ENCODE measurements at regions not wholly inside any gene's neighbourhood (a gene's known extent, or its start where the extent isn't known, plus 50 kb on each side); places are given as distances from the start of the nearest gene placed in this dataset.

DNA sequence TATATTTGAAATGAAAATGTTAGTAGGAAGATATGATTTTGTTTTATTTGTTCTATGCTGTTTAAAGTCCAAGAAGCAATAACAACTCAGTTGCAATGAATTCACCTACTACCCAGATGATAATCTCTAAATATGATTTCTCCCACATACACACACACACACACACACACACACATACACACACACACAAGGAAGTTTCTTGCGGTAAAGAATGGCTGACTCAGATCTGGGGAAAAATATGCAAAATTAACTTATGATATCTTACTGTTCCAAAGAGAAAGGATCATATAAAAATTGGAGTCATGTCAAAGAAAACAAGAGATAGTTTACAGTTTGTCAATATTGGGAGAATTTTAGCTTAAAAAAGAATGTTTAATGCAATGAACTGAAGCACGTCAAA lies 456.7 kb downstream of the SLC16A7 start:
- DNase-seq, result no peak

- DNase-seq, result no peak
These were observed 463.4 kb downstream of the SLC16A7 start for GRCh38 chr12:60059180-60059579.

DNA sequence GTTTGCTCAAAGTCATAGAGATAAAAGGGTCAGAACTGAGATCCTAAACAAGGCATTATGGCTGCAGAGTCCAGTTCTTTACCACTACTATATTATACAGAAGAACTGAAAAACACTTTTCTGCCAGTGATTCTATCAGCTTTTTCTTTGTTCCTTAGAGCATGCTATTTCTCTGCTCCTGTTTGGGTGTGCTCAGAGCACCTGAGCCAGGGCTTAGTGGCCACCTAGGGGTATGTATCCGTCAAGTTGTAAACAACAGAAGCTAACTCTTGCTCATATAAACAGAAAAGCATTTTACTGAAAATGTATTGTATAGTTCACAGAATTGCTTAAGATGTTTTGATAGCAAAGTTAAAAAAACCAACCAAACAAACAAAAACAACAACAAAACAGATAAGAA lies 470.8 kb downstream of the SLC16A7 start:
- DNase-seq, result no peak

- DNase-seq, result no peak
These were observed 474.7 kb downstream of the SLC16A7 start for GRCh38 chr12:60070552-60070951.

DNA sequence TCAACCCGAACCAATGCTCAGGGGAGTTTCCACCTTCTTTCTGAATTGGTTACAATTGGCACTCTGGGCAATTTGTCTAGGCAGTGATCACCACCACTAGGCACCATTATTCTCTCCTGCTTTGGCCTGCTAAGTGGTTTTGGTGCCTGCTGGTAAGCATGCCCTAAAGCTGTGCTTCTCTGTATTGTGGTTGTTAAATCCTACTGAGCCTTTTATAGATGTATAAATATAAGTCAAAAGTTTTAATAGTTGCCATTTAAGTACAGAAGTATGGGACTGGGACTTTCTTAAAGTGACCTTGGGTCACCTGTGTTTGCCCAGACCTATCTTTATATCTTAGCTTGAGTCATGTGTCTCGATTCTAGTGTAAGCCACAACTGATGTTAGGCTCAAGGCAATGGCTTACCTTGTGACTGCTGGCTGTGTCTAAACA lies 475.9 kb downstream of the SLC16A7 start:
- no peak for DNase-seq

GRCh38 chr12:60072911-60073310 lies 477.1 kb downstream of the SLC16A7 start:
- no peak for DNase-seq

GRCh38 chr12:60075091-60075490 lies 479.3 kb downstream of the SLC16A7 start:
- DNase-seq, result no peak

GRCh38 chr12:60078026-60078425 lies 482.2 kb downstream of the SLC16A7 start:
- DNase-seq, result no peak

DNA sequence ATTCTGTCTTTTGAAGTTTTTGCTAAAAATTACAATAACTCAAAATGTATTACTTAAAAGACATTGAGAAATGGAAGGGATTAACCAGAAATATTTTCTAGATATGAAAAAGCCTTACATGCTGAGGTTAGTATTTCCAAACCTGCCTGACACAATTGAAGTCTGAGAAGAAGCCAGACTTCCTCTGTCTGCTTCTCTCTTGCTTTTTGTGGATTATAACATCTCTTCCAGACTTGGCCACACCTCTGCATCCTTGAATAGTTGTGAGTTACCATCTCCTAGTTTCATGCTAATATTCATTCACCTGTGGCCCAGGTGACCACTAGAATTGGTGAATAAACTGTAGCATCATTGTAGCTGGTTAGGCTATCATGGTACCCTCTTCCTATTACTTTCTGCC lies 497.6 kb downstream of the SLC16A7 start:
- DNase-seq, result no peak

- no peak for DNase-seq
These were observed 498.6 kb downstream of the SLC16A7 start for GRCh38 chr12:60094436-60094835.

DNA sequence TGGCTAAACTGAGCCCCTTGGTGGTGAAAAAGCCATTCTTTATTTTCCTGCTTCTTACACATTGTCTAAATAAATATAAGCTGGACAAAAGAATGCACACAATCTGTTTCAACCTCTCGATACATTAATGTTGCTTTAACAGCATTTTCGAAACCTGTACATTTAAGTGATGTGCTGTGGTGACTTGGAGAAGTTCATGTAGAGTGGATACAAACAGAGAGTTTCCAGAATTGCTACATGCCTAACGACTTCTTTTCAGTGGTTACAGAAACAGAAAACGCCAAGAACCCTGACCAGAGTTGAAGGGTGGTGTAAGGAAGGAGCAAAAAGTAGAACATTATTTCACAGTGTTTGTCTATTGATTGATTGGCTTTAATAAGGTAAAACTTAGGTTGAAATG lies 500.9 kb downstream of the SLC16A7 start:
- DNase-seq, result no peak

DNA sequence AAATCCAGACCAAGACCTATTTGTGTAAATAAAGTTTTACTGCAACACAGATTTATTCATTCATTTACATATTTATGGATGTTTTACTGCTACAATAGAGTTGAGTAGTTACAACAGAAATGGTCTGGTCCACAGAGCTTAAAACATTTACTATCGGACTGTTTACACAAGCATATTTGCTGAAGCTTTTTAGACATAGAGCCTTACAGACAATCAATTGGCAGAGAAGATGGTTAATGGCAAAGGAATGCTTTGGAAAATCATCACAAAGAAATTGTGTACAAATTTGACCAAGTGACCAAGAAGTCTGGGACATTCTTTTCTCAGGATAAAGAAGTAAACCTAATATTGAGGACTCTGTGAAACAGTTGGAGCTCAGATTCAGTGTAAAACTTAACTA lies 504.3 kb downstream of the SLC16A7 start:
- no peak for DNase-seq

- no peak for DNase-seq
These were observed 505.0 kb downstream of the SLC16A7 start for GRCh38 chr12:60100852-60101251.

DNA sequence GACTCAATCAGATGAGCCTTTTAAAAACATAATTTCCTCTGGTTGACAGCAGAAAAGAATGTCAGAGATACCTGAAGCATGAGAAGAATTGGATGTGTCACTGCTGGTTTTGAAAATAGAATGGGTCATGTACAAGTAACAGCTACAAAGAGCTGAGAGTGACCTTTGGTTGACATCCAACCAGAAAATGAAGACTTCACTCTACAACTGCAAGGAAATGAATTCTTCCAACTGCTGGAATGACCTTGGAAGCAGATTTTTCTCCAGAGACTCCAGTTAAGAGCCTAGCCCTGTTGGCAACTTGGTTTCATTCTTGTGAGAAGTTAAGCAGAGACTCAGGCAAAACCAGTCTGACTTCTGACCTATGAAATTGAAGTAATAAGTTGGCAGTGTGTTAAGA lies 505.9 kb downstream of the SLC16A7 start:
- no peak for DNase-seq

DNA sequence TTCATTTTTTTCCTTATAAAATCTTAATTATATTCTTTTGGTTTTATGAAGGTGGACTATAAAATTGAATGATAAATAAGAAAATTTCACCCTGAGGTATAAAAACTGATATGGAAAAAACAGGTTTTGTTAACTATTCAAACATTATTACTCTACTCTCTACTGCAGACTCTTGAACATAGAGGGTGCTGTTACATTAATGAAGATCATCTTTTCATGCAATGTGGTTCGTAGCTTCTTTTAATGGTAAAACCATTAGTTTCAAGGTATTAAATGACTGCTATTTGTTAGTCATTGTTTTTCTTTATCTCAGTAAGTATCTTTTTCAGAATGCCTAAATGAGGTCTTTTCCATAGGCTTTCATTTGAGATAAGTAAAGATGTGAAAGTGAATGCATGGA lies 510.4 kb downstream of the SLC16A7 start:
- no peak for DNase-seq

GRCh38 chr12:60107992-60108391 lies 512.2 kb downstream of the SLC16A7 start:
- DNase-seq, result no peak

DNA sequence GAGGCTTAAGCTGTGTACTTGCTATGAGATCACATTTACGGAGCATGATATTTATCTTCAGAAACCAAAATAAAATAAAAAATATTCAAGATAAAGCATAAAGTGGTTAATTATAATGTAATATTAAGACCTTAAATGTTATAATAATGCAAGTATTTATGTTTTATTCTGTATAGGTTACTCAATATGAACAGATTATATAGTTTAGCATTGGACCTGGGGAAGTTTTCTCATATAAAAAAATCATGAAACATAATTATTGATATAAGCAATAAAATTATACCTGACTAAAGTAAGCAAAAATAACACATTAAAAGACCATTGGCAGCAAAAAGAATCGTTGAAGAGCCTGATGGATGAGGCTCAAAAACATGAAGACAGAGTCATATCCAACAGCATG lies 516.2 kb downstream of the SLC16A7 start:
- no peak for DNase-seq

DNA sequence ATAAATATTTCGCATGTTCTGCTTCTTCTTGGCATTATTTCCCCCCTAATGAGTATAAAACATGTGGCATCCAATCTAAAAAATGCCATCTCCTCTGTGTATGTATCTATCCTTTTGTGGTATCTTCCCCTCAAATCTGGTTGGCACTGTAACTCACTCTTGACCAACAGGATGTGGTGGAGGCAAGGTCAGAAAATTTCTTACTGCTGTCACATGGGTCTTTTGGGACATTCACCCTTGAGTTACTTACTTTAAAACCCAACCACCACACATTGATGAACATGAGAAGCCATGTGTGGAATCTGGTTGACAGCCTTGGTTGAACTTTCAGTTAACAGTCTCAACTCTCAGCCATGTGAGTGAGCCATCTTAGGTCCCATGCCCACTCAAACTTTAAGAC lies 516.9 kb downstream of the SLC16A7 start:
- no peak for DNase-seq

DNA sequence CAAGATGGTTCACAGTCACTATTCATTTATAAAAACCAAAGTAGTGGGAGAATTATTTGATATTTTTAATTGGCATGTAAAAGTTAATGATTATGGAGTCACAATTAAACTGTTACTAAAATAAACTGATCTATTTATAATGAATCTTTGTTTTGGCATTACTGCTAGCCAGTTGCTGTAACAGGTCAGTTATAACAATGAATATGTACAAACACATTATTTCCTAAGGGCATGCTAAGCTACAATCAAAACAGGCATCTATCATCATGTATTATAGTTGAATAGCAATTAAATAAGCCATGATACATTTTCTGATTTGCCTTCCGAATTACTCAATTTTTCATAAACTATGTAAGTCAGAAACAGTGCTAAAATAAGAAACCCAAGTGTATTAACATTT lies 518.3 kb downstream of the SLC16A7 start:
- no peak for DNase-seq

DNA sequence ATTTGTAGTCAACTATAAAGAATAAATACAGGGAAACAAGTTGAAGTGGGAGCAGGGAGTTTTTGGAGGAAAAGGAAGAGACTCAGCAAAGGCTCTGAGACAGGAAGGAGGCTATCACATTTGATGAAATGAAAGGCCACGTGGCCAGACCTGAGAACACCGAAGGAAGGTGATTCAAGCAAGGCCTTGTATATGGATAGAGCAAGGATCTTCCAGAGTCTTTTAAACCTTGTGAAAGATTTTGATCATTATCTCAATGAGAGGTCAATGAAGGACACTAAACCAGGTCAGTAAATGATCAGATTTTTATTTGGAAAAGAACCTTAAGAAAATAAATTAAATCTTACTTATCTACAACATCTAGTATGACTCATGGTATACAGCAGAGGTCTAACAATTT lies 523.5 kb downstream of the SLC16A7 start:
- no peak for DNase-seq

- DNase-seq, result no peak
These were observed 524.4 kb downstream of the SLC16A7 start for GRCh38 chr12:60120199-60120598.

DNA sequence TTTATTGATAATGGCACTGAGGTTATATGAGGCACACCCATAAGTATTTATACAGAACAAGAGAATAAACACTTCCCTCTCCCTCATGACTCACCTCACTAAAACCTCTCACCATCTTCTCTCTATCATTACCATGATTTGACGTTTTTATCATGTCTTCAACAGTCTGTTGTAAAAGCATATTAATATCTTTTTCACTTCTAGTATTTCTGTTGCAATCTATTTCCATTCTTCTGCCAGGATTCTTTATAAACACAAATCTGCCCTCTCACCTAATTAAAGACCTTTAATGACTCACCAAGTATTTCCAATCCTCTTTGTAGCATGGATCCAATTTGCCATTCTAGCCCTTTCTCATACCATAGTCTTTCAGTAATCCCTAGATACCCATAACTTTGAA lies 527.7 kb downstream of the SLC16A7 start:
- DNase-seq, result no peak

- no peak for DNase-seq
These were observed 541.7 kb downstream of the SLC16A7 start for GRCh38 chr12:60137513-60137912.

- DNase-seq, result no peak
These were observed 542.7 kb downstream of the SLC16A7 start for GRCh38 chr12:60138526-60138925.

DNA sequence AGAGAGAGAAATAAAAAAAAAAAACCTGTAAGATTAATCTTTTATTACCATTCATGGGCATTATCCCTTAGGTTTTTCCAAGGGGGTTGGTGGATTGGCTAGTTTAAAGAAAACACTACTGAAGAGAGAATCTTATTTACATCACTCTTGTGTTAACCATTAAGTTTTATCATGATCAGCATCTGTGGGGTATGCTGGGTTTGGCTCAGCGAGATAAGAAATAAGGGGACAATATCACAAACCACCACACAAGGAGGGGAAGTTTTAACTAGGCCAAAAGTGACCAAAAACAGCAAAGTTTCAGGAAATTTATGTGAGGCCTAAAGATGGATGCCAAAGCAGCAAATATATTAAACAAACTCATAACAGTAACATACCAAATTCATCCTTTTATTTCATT lies 548.6 kb downstream of the SLC16A7 start:
- no peak for DNase-seq

DNA sequence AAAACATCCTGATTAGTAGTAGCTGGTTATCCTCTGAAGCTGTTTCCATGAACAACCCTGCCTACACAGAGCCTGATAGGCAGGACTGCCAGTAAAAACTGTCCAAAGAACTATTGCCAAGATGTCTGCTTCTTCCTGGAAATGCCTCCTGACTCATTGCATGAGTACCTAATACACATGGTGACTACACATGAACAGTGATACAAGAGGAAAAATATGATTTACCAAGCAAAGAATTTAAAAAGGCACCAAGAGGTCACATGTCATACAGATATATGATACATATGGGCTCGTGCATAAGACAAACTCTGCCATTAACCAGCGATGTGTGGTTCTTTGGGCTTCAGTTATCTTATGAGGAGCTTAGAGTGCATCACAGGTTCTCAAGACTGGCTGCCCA lies 552.3 kb downstream of the SLC16A7 start:
- DNase-seq, result peak in 1 of 2 experiments; percentile 36

All from SW 1271 (cell line).